PC-3 (cell line): ENCODE measurements at regions not wholly inside any gene's neighbourhood (a gene's known extent, or its start where the extent isn't known, plus 50 kb on each side); places are given as distances from the start of the nearest gene placed in this dataset.

Source experiments
- ATAC-seq: fragments of 200-7000 bp; cut with Tn5 transposase; 2 replicates; pipeline ENCODE4 v1.9.1; 2020; ENCODE audit warnings: mild to moderate bottlenecking, moderate library complexity
- BruUV-seq: library from RNA; stranded (reverse); fragments of 400-500 nt; replicated peaks from 2 replicates; lab custom pipeline; 2021; lab: Mats Ljungman, UMichigan
- CTCF ChIA-PET: fragments of 300-600 bp; sonication (Branson Sonifier 250); formaldehyde crosslinking; loops from one replicate; lab custom pipeline; 2022; ENCODE audit warnings: antibody characterized with exemption; lab: Charles Lee
- POLR2A ChIA-PET: fragments of 300-600 bp; sonication (Branson Sonifier 250); formaldehyde crosslinking; loops from one replicate; lab custom pipeline; 2022; ENCODE audit warnings: antibody characterized with exemption; ENCODE audit not compliant: unreplicated experiment; lab: Charles Lee
- DNase-seq: peaks from one replicate; pipeline ENCODE4 v3.0.0-alpha.2; 2015
- H2AFZ ChIP-seq: fragments of 300-600 bp; sonication (generic); 2 replicates; pipeline ENCODE4 v1.6.0; 2016; ENCODE audit warnings: antibody characterized with exemption, low read length
- H3F3A ChIP-seq: fragments of 300-600 bp; sonication (generic); one replicate; pipeline ENCODE4 v1.6.0; 2017; ENCODE audit warnings: antibody characterized with exemption, low read length, control low read depth, mild to moderate bottlenecking; ENCODE audit not compliant: unreplicated experiment
- H3K27ac ChIP-seq: fragments of 300-600 bp; sonication (generic); 2 replicates; pipeline ENCODE4 v1.5.1; 2016; ENCODE audit warnings: mild to moderate bottlenecking, low read length
- H3K27me3 ChIP-seq: fragments of 300-600 bp; sonication (generic); 2 replicates; pipeline ENCODE4 v1.6.1; 2016; ENCODE audit warnings: low read length, mixed read lengths
- H3K36me3 ChIP-seq: fragments of 300-600 bp; sonication (generic); 2 replicates; pipeline ENCODE4 v1.6.1; 2016; ENCODE audit warnings: low read depth, mixed run types, low read length, mixed read lengths
- H3K4me1 ChIP-seq: fragments of 300-600 bp; sonication (generic); 2 replicates; pipeline ENCODE4 v1.5.1; 2016; ENCODE audit warnings: low read length; ENCODE audit not compliant: insufficient read depth
- H3K4me2 ChIP-seq: fragments of 300-600 bp; sonication (generic); 2 replicates; pipeline ENCODE4 v1.6.0; 2016; ENCODE audit warnings: low read length
- H3K4me3 ChIP-seq: fragments of 300-600 bp; sonication (generic); 2 replicates; pipeline ENCODE4 v1.5.1; 2016; ENCODE audit warnings: mild to moderate bottlenecking, low read length, mixed read lengths
- H3K79me2 ChIP-seq: fragments of 300-600 bp; sonication (generic); 2 replicates; pipeline ENCODE4 v1.6.1; 2017; ENCODE audit warnings: low read length, mixed read lengths
- H3K9ac ChIP-seq: fragments of 300-600 bp; sonication (generic); 2 replicates; pipeline ENCODE4 v1.6.0; 2016; ENCODE audit warnings: mild to moderate bottlenecking, low read length
- H3K9me2 ChIP-seq: fragments of 300-600 bp; sonication (generic); replicated peaks from 2 replicates; pipeline ENCODE4 v1.6.1; 2016; ENCODE audit warnings: mixed run types, low read length, mixed read lengths
- H3K9me3 ChIP-seq: fragments of 300-600 bp; sonication (generic); 2 replicates; pipeline ENCODE4 v1.6.1; 2016; ENCODE audit warnings: low read length, mixed read lengths
- H4K20me1 ChIP-seq: fragments of 300-600 bp; sonication (generic); 2 replicates; pipeline ENCODE4 v1.6.1; 2016; ENCODE audit warnings: low read length, mixed read lengths
- CTCF ChIP-seq: fragments of 300-600 bp; sonication (generic); conservative IDR thresholded peaks from 2 replicates; pipeline ENCODE4 v1.5.1; 2017; ENCODE audit warnings: antibody characterized with exemption, low read depth, mild to moderate bottlenecking, low read length
- EZH2 ChIP-seq: fragments of 300-600 bp; sonication (generic); IDR thresholded peaks from one replicate; pipeline ENCODE4 v1.6.1; 2017; ENCODE audit warnings: antibody characterized with exemption, mild to moderate bottlenecking, low read length; ENCODE audit not compliant: unreplicated experiment
- EZH2phosphoT487 ChIP-seq: fragments of 300-600 bp; sonication (generic); IDR thresholded peaks from 2 replicates; pipeline ENCODE4 v1.6.1; 2018; ENCODE audit warnings: mild to moderate bottlenecking, antibody characterized with exemption, low read length, borderline replicate concordance
- intact Hi-C: fragments of 100-400 bp; cut with micrococcal nuclease; formaldehyde crosslinking; loops from 2 replicates; pipeline ENCODE4 v1.9.0; 2023

- no peaks in the 10 kb centered on the region for H4K20me1 ChIP-seq
- H3K9ac ChIP-seq, result no peak overlapping the region
- no peaks in the 10 kb centered on the region for H3F3A ChIP-seq
- DNase-seq (no peak), ATAC-seq (no peak)
- H3K79me2 ChIP-seq, result no peaks in the 10 kb centered on the region
- no peaks in the 10 kb centered on the region for H3K36me3 ChIP-seq
- H3K4me3 ChIP-seq, result no peak overlapping the region
- H3K27me3 ChIP-seq, result no peaks in the 10 kb centered on the region
- H3K9me2 ChIP-seq, result no peaks in the 10 kb centered on the region
- H2AFZ ChIP-seq, result no peak overlapping the region
- POLR2A ChIA-PET, result no interaction called here
- intact Hi-C loops, result no loop called here
- TF ChIP-seq CTCF (no peak), EZH2phosphoT487 (no peak), EZH2 (no peak)
- H3K27ac ChIP-seq, result no peak overlapping the region
- no peak overlapping the region for H3K4me2 ChIP-seq
- BruUV-seq, result no TSS peak
- CTCF ChIA-PET, result no interaction called here
- no peaks in the 10 kb centered on the region for H3K9me3 ChIP-seq
- H3K4me1 ChIP-seq, result no peaks in the 10 kb centered on the region
Observed at GRCh38 chr11:38043060-38043459, 1445.0 kb upstream of the RAG2 start.

- ATAC-seq, result no peak
- POLR2A ChIA-PET, result no interaction called here
- Histone ChIP-seq H3K9ac (no peak overlapping the region), H3K27ac (no peak overlapping the region), H3K4me1 (no peaks in the 10 kb centered on the region), H2AFZ (no peak overlapping the region), H3K36me3 (no peaks in the 10 kb centered on the region), H3K4me3 (no peak overlapping the region), H3K9me3 (no peaks in the 10 kb centered on the region), H3K79me2 (no peaks in the 10 kb centered on the region), H3K9me2 (no peaks in the 10 kb centered on the region), H3K4me2 (no peak overlapping the region), H3K27me3 (no peaks in the 10 kb centered on the region), H4K20me1 (no peaks in the 10 kb centered on the region), H3F3A (no peaks in the 10 kb centered on the region)
- intact Hi-C loops, result no loop called here
- BruUV-seq, result no TSS peak
- no peak for DNase-seq
- TF ChIP-seq CTCF (no peak), EZH2 (no peak), EZH2phosphoT487 (no peak)
- CTCF ChIA-PET, result no interaction called here
Observed at GRCh38 chr11:38038777-38039176, 1440.7 kb upstream of the RAG2 start.

GRCh38 chr11:38019072-38019775 lies 1421.2 kb upstream of the RAG2 start:
- no peak overlapping the region for H3K9ac ChIP-seq
- peaks cover 14% of the 10 kb centered on the region for H3K4me1 ChIP-seq
- POLR2A ChIA-PET, result no interaction called here
- no peaks in the 10 kb centered on the region for H3K27me3 ChIP-seq
- no peaks in the 10 kb centered on the region for H3K9me3 ChIP-seq
- H3K36me3 ChIP-seq, result no peaks in the 10 kb centered on the region
- TF ChIP-seq EZH2, result no peak
- no peak for TF ChIP-seq EZH2phosphoT487
- TF ChIP-seq CTCF, result peak; percentile 41; the same call in 1 of the 2 replicates
- CTCF ChIA-PET, result interaction anchor here (0.6 kb wide), 1 partner anchor 307 kb away, joined by 10 read pairs; no protein-coding TSS in a partner anchor
- DNase-seq (peak; percentile 87), ATAC-seq (peak; percentile 76)
- no peak overlapping the region for H3K4me3 ChIP-seq
- intact Hi-C loops, result no loop called here
- H2AFZ ChIP-seq, result peak overlapping the region; percentile 42; the same call in 1 of the 2 replicates
- BruUV-seq, result no TSS peak
- no peaks in the 10 kb centered on the region for H3F3A ChIP-seq
- peak overlapping the region; percentile 21 for H3K27ac ChIP-seq
- H3K79me2 ChIP-seq, result no peaks in the 10 kb centered on the region
- H3K9me2 ChIP-seq, result no peaks in the 10 kb centered on the region
- no peaks in the 10 kb centered on the region for H4K20me1 ChIP-seq
- H3K4me2 ChIP-seq, result peak overlapping the region; percentile 22; the same call in 1 of the 2 replicates
